ENCODE measurements at regions not wholly inside any gene's neighbourhood (a gene's known extent, or its start where the extent isn't known, plus 50 kb on each side); places are given as distances from the start of the nearest gene placed in this dataset.

DNA sequence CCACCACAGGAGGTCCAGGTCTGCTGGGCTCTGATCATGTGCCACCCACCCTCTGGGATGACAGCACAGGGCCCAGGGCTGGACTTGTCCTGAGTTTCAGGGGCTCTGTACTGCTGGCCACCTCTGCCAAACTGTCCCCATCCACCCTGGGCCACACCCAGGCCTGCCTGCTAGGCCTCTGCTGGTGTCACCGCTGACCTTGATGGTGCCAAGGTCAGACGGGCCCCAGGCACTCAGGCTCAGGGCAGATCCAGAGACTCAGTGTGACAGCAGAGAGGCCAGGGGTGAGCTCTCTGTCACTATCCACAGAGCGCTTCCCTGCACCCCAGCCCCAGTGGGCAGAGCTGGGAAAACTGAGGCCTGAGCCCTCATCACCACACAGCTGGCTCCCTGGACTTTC lies 75.6 kb downstream of the RMI2 start:
- H3K36me3 ChIP-seq, result no peaks in the 10 kb centered on the region
- no peaks in the 10 kb centered on the region for H3K27me3 ChIP-seq
- no peak for DNase-seq
- TF ChIP-seq, protein P1, sequence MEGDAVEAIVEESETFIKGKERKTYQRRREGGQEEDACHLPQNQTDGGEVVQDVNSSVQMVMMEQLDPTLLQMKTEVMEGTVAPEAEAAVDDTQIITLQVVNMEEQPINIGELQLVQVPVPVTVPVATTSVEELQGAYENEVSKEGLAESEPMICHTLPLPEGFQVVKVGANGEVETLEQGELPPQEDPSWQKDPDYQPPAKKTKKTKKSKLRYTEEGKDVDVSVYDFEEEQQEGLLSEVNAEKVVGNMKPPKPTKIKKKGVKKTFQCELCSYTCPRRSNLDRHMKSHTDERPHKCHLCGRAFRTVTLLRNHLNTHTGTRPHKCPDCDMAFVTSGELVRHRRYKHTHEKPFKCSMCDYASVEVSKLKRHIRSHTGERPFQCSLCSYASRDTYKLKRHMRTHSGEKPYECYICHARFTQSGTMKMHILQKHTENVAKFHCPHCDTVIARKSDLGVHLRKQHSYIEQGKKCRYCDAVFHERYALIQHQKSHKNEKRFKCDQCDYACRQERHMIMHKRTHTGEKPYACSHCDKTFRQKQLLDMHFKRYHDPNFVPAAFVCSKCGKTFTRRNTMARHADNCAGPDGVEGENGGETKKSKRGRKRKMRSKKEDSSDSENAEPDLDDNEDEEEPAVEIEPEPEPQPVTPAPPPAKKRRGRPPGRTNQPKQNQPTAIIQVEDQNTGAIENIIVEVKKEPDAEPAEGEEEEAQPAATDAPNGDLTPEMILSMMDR (IDR thresholded peaks at IDR 0.05; ENCODE audit: low read depth, low read length), result no peak
- H3K9me3 ChIP-seq, result no peaks in the 10 kb centered on the region
- H3K4me3 ChIP-seq (ENCODE audit: low read depth, low read length), result no peak overlapping the region
- no peaks in the 10 kb centered on the region for H3K4me1 ChIP-seq

DNA sequence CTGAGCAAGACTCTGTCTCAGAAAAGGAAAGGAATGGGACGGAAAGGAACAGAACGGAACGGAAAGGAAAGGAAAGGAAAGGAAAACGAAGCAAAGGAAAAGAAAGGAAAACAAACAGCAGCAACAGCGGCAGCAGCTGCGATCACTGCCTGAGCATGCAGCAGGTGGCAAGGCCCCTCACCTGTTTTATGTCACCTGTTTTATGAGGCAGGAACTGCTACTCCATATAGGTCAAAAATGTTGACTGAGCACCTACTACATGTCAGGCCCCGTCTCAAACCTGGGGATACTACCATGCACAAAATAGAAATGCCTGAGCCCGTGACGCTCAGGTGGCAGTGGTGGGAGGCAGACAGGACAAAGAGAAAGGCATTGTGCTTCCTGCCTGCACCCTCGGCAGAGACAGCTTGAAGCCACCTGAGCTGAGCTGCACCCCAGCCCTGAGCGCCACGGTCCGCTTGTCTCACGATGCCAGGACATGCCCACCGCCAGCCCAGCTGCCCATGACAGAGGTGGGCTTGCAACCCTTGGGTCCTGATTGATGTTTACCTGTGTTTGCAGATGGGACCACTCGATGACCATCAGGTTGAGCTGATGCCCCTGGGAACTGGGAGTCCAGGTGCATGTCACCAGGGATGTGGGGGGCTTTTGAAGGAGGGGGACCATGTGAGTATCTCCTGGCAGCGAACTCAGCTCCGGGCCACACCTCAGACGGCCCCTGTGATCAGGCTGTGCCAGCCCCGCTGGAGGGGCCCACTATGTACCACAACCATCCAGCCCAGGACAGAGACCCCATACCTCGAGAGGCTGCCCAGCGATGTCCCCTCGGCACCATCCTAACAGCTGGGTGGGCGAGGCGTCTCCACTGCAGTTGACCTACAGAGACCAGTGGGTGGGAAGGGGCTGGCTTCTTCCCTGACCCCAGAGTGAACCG lies 77.4 kb downstream of the RMI2 start:
- Histone ChIP-seq H3K36me3 (no peaks in the 10 kb centered on the region), H3K4me3 (ENCODE audit: low read depth, low read length) (no peak overlapping the region), H3K9me3 (no peaks in the 10 kb centered on the region), H3K27me3 (no peaks in the 10 kb centered on the region), H3K4me1 (no peaks in the 10 kb centered on the region)
- TF ChIP-seq, protein P1 (IDR thresholded peaks at IDR 0.05; ENCODE audit: low read depth, low read length), result no peak
- DNase-seq, result no peak

DNA sequence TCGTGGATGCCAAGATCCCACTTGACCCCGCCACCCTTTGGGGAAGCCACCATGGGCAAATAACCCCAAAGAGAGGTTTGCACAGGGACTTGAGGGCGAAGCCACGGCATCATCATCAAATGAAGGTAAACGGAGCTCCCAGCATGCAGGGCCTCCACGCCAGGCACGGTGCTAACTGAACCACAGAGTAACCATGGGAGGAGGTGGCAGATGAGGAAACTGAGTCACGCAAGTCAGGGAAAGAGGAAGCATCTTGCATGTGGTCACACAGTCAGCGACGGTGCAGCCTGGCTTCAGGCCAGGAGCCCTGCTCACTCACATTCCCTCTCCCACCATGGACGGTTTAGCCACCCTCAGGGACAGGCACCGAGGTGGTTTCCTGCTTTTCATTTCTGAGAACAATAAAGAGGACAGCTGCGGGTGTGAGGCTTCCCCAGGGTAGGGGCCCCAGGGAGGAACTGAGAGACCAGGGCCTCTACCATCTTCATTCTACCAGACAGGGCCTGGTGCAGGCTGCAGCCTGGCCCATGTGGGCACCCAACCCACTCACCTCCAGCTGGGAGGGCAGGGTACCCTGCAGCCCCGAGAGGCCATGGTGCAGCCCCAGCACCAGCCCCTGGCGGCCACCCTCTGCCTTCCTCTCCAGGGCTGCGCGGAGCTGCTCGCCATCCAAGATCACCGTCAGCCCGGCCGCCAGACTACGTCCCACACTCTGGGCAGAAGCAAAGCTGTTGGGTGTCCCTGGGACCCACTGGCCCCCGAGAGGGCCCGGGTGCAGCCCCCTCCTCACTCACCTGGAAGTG lies 78.3 kb downstream of the RMI2 start:
- no peaks in the 10 kb centered on the region for H3K4me1 ChIP-seq
- no peak for DNase-seq
- no peaks in the 10 kb centered on the region for H3K27me3 ChIP-seq

DNA sequence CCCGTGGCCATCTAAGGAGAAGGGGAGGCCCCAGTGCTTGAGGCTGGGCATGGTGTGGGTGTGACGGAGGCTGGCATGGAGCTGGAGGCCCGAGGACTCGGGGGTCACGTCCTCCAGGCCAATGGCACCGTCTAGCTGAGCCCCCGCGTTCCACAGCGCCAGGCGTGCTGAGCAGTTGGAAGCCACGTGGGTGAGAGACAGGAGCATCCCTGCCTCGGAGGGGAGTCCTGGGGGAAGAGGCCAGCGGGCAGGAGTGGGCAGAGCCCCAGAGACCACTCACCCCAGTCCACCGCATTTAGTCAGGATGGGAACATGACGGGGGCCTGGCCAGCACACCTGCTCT lies 78.8 kb downstream of the RMI2 start:
- Histone ChIP-seq H3K4me3 (ENCODE audit: low read depth, low read length) (no peak overlapping the region), H3K9me3 (no peaks in the 10 kb centered on the region), H3K4me1 (no peaks in the 10 kb centered on the region), H3K36me3 (no peaks in the 10 kb centered on the region), H3K27me3 (no peaks in the 10 kb centered on the region)
- TF ChIP-seq, protein P1 (IDR thresholded peaks at IDR 0.05; ENCODE audit: low read depth, low read length), result no peak
- no peak for DNase-seq

More for the DNA sequence above, 78.3 kb downstream of the RMI2 start:
- Histone ChIP-seq H3K4me3 (ENCODE audit: low read depth, low read length) (no peak overlapping the region), H3K36me3 (no peaks in the 10 kb centered on the region), H3K9me3 (no peaks in the 10 kb centered on the region)
- TF ChIP-seq, protein P1 (IDR thresholded peaks at IDR 0.05; ENCODE audit: low read depth, low read length), result no peak

DNA sequence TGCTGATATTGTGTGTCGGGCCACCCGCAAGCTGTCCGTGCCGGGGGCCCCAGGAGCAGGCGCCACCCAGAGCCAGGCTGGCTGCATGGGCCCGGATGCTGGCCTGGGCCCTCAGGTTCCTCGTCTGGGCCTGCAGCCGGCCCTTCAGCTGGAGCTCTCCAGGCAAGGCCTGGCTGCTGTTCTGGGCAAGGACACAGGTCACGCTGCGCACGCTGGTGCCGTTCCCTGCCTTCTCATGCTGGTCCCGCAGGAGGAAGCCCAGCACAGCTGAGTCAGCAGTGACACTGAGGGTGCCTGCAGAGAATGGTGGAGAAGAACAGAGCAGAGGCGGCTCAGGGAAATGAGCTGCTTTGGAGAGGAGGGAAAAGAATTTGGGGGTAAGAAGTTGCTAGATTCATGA lies 79.9 kb downstream of the RMI2 start:
- TF ChIP-seq, protein P1 (IDR thresholded peaks at IDR 0.05; ENCODE audit: low read depth, low read length), result no peak
- H3K9me3 ChIP-seq, result no peaks in the 10 kb centered on the region
- no peaks in the 10 kb centered on the region for H3K27me3 ChIP-seq
- H3K4me3 ChIP-seq (ENCODE audit: low read depth, low read length), result no peak overlapping the region
- no peaks in the 10 kb centered on the region for H3K36me3 ChIP-seq
- DNase-seq, result no peak
- H3K4me1 ChIP-seq, result no peaks in the 10 kb centered on the region

DNA sequence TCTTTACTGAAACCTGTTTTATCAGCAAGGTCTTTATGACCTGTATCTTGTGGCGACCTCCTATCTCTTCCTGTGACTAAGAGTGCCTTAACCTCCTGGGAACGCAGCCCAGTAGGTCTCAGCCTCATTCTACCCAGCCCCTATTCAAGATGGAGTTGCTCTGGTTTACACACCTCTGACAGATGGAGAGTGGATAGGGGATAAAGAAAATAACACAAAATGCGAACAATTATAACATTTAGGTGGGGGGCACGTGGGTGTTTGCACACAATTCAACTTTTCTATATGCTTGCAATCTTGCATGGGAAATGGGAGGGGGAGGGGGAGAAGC lies 83.3 kb downstream of the RMI2 start:
- DNase-seq, result no peak
- no peak overlapping the region for H3K4me3 ChIP-seq (ENCODE audit: low read depth, low read length)
- TF ChIP-seq, protein P1 (IDR thresholded peaks at IDR 0.05; ENCODE audit: low read depth, low read length), result no peak
- no peaks in the 10 kb centered on the region for H3K27me3 ChIP-seq
- H3K36me3 ChIP-seq, result no peaks in the 10 kb centered on the region
- H3K4me1 ChIP-seq, result no peaks in the 10 kb centered on the region
- no peaks in the 10 kb centered on the region for H3K9me3 ChIP-seq
